ENCODE measurements at regions not wholly inside any gene's neighbourhood (a gene's known extent, or its start where the extent isn't known, plus 50 kb on each side); places are given as distances from the start of the nearest gene placed in this dataset.

DNA sequence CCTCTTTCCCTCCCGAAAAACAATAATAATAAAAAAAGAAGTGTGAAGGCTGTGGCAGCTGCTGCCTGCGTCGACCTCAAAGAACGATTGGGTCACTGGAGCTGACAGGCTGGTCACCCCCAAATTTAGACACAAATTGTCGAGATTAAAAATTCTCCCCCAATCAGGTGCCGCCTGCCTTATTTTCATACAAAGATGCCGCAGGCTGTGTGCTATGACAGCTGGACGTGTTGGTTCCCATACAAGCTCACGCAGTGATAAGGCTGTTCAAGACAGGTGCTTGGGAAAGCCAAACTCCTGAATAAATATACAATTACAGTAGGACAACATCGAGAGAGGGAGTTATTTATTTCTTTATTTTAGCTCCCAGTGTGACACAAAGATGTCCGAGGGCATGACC lies 1041.8 kb downstream of the VRK1 start:
- no peak for DNase-seq

DNA sequence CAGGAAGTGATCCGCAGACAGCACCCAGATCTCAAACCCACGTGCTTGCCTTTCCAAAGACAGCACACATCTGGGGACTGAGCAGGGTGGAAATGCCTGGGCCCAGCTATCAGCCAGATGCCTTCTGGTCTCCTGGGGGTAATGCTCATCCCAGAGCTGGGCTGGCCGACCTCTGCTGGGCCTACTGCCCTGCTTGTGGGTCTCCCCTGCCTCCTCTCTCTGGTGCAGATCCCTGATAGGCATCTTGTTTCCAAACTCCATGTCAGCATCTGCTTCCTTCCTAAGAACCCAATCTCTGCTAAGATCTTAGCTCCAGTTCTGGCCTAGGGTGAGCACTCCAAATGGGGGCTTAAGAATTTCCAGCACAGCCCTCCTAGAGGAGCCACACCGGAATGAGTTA lies 1043.0 kb downstream of the VRK1 start:
- DNase-seq, result no peak

- DNase-seq, result no peak
Observed at GRCh38 chr14:97841762-97842161, 1044.6 kb downstream of the VRK1 start.

DNA sequence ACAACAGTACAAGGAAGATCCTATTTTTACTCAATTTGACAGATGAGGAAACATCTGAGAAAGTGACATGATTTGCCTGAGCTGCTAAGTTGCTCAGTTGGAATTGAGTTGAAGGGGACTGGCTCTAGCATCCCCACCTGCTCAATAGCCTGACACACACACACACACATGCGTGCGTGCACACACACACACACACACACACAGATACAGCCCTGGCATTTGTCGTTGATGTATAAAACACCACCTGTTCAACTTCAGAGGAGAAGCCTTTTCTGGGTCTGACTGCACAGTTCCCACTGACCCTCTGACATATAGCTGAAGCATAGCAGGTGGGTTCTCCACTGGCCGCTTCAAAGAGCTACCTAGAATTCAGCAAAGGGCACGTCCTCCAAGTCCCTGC lies 1045.9 kb downstream of the VRK1 start:
- no peak for DNase-seq

DNA sequence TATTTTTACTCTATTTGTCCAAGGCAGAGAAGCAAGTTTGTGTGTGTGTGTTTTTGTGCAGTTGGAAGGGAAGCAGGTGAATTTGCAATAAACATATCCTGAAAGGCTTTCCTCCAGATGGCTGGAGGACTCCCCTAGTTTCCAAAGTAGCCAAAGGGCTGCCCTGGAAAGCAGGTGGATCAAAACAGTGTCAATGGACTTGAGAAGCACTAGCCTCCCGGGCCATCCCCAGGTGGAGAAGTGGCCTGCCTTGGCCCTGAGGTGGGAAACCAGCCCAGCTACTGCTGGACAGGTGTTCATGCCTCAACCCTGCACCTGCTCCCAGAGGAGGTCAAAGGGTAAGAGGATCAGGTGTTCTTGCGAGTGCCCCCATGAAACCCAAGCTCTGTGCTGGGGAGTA lies 1046.9 kb downstream of the VRK1 start:
- DNase-seq, result no peak

DNA sequence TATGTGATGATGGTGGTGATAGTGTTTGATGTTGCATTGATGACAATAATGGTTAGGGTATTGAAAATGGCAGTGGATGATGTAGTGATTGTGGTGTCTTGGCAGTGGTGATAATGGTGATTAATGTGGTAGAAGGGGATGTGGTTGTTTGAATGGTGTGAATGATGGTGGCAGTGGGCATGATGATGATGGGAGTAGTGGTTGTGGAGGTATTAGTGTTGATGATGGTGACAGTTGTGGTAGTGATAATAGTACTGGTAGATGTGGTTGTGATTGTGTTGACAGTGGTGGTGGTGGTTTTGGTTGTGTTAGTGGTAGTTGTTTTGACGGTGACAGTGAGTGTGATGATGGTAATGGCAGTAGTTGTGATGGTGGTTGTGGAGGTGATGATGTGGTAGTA lies 1049.0 kb downstream of the VRK1 start:
- DNase-seq, result no peak

- no peak for DNase-seq
Observed at GRCh38 chr14:97848317-97848980, 1051.3 kb downstream of the VRK1 start.

GRCh38 chr14:97850466-97850865 lies 1053.3 kb downstream of the VRK1 start:
- DNase-seq, result no peak

DNA sequence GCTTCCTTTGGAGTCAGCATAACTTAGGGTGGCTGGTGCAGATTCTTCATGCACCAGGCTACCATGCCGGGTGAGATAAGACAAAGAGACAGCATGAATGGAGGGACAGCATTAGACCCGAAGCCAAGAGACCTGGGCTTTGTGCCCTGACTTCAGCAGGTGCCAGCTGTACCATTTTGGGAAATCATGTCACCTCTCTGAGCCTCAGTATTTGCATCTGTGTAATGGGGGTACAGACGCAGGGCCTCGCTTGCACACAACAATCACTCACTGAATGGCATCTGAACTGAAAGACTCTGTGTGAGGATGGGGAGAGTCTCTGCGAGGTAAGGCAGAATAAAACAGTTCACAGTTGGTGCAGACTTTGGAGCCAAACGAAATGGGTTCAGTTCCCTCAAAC lies 1053.7 kb downstream of the VRK1 start:
- no peak for DNase-seq

DNA sequence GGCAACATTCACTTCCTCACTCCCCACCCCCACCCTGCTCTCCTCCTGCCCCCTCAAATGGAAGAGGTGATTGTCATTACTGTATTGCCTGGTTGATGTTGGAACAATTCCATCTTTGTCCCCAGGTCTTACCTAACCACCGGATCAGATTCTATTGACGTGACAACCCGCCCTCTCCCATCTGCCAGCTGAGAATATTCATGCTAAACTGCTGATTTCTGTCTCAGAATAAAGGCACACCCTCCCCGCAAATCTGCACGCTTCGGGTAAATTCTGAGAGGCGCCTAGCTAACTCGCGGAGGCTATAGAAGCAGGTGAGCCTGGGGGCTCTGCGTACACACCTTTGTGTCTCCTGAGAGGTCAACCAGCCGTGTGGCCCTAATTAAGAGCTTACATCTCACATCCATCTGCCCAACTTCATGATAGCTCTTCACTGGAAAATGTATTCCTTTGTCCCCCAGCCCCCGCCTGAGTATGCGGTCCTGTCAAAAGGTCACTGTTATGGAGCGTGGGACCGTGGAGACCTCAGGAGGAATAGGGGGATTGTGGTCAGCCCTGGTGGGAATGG lies 1054.3 kb downstream of the VRK1 start:
- no peak for DNase-seq

DNA sequence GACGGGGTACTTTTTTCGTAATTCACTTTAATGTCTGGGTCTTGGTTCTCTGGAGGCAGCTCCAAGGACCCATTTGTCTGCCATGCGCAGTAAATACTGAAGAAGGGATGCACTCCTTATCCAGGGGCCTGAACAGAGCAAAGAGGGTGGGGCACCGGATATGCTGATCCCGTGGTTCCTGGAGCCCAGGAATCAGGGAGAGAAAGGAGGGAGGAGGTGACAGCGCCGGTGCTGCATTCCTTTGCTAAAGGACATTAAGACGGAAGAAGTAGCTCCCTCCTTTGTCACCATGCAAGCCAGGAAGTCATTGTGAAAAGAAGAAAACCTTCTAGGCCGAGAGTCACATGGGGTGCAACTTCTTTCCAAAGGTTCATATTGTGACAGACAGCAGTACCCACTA lies 1057.7 kb downstream of the VRK1 start:
- DNase-seq, result no peak

GRCh38 chr14:97866195-97866594 lies 1069.0 kb downstream of the VRK1 start:
- DNase-seq, result no peak

- DNase-seq, result no peak
Observed at GRCh38 chr14:97866664-97867063, 1069.5 kb downstream of the VRK1 start.

GRCh38 chr14:97873291-97873690 lies 1076.1 kb downstream of the VRK1 start:
- DNase-seq, result no peak

GRCh38 chr14:97874394-97874793 lies 1077.2 kb downstream of the VRK1 start:
- DNase-seq, result no peak

DNA sequence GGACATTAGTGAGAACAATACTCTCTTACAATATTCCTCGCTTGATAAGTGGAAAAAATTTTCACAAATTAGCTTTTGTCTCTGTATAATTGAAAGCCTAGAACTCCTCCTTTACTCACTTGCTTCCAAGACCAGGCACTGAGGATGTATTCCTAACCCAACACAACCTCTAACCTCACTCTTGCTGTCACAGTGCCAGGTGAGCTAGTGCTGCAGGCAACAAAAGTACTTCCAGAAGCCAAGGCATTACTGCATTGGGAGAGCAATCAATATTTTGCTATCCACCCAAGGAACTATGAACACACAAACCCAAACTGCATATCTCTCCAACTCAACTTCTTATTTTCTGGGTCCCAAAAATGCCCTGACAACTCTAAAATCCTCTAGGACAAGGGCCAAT lies 1081.0 kb downstream of the VRK1 start:
- no peak for DNase-seq

GRCh38 chr14:97878727-97879126 lies 1081.5 kb downstream of the VRK1 start:
- no peak for DNase-seq

DNA sequence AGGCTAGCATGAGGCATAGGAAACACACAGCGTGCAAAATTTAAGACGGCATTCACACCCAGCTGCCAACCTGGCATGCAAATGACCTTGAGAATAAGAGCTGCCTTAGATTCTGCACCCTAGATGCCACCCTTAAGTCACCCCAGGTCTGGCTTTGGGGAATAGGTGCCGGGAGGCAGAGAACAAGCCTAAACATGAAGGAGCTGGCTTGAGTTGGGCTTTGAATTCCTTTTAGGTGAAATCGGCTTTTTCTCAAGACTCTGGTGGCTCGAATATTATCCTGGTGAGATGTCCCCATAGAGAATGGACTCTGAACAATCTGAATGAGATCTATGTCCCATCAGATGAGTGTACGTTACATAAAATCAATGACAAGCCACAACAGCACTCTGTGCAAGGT lies 1090.5 kb downstream of the VRK1 start:
- no peak for DNase-seq

GRCh38 chr14:97888331-97888730 lies 1091.1 kb downstream of the VRK1 start:
- DNase-seq, result no peak

- DNase-seq, result no peak
Observed at GRCh38 chr14:97891515-97891914, 1094.3 kb downstream of the VRK1 start.

- DNase-seq, result no peak
Observed at GRCh38 chr14:97894552-97894951, 1097.4 kb downstream of the VRK1 start.

- no peak for DNase-seq
Observed at GRCh38 chr14:97900196-97900854, 1103.1 kb downstream of the VRK1 start.

DNA sequence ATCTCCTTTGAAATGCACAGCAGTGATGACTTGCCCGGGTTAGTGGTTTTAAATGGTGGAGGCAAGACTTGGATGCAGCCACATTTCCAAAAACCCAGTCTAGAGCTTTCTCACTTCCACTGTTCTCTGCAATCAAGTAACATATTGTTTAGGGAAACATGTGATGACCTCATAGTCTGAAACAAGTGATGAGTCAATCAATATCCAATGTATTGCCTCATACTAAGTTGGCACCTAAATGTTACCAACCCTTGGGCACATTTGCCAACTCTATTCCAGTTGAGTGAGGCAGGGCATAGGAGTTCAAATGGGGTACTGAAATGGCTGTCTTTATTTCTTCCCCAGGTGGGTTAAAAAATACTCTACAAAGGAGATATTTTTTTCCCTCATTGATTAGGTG lies 1105.4 kb downstream of the VRK1 start:
- DNase-seq, result no peak

DNA sequence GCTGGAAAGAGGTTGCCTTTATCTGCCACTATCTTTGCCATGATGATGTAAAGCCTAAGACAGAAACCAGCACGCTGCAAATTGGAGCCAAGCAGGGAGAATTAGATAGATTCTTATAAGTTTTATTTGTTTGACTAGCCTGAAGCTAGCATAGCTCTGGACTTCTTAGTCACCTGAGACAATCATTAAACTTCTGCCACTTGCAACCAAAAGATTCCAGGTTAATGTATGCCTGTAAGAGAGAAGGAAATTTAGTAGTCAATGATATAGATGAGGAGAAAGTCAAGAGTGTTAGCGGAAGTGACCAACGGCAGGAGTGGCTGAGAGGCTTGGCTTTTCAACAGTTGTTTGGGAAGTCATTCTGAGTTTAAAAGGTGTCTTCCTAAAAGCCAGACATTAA lies 1106.6 kb downstream of the VRK1 start:
- DNase-seq, result no peak

GRCh38 chr14:97912217-97912616 lies 1115.0 kb downstream of the VRK1 start:
- no peak for DNase-seq
